Glomerular endothelial cell (primary cell): ENCODE measurements at regions not wholly inside any gene's neighbourhood (a gene's known extent, or its start where the extent isn't known, plus 50 kb on each side); places are given as distances from the start of the nearest gene placed in this dataset.

Experiments
- DNase-seq: peaks from one replicate; pipeline ENCODE4 v3.0.0-alpha.2; 2011; ENCODE audit warnings: low read depth, low spot score; ENCODE audit errors: extremely low read depth

DNA sequence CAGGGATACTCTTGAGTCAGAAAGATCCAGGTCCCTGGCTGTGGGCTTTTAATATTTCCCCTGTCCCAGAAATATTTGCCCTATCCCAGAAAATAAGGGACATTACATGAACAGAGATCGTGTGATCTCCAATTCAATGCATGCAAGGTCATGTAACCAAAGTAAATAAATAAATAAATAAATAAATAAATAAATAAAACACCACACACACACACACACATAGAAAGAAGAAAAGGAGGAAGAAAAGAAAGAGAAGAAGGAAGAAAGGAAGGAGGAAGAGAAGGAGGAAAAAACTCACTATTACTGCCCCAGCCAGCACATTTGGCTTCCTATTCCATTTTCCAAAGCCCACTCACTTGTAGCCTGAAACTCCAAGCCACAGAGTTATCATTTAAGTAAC is 117.9 kb upstream of the CFAP20DC start:
- no peak for DNase-seq

DNA sequence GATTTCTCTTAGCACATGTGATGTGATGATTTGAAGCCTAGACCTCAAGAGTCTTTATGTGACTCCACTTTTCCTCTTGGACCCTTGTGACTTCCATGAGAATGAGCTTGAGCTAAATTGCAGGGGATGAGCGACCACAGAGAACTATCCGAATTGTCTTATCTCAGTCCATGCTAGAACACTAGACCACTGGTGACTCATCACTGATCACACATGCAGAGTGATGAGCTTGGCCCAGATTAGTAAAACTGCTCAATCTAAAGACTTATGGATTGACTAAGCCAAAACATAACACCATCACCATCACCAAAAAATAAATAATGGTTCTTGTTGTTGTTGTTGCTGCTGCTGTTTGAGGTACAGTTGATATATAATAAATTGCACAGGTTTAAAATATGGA is 114.1 kb upstream of the CFAP20DC start:
- DNase-seq = no peak

DNA sequence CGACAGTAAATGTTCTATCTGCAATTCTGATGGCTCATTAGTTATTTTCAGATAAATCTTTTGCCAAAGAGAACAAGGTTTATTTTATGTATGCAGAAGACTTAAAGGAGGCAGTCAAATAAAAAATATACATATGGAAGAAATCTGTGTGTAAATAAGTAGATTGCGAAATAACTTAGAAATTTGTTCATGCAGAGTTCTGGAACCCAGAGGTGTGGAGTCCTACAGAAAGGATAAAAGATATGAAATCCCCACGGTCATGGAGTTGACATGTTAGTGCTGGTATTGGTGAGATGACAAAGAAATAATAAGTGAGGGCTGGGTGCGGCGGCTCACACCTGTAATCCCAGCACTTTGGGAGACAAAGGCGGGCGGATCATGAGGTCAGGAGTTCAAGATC is 111.2 kb upstream of the CFAP20DC start:
- no peak for DNase-seq

DNA sequence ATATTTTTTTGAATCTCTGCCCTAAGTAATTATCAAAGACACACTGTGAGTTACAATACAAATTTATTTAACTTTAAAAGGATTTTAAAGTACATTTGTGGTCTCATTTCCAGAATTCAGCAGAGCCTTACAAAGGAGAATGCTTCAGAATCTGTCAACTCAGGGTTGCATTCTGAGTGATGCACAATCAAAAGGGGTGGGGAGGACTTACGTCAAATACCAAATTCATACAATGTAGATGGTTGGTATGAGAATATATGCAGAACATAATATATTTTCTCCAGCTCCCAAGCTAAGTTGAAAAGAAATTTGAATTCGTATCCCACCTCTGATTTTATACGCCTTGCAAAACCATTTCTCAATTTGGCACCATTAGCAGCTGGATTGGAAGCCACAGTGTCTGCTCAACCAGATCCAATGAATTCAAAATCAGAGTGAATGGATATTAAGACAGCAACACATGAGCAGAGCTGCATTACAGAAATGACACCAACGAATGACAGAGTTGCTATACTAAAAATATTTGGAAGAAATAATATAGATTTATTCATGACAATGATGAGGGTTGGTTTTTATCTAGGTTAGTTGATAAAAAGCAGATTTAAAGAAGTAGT is 110.4 kb upstream of the CFAP20DC start:
- DNase-seq = no peak

DNA sequence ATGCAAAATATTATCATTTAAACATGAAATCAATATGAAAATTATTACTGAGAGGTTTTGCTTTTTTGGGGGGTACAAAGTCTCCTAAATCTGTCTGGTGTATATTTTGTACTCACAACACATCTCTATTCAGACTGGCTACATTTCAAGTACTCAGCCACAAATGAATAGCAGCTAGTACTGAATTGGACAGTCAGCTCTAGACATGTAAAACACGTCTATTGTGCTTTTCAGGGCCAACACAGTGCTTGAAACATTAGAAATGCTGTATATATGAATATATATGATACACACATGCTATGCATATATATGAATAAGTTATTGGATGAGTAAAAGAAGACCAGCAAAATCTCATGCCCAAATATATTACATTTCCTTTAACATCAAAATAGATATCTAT is 103.8 kb upstream of the CFAP20DC start:
- DNase-seq = no peak

DNA sequence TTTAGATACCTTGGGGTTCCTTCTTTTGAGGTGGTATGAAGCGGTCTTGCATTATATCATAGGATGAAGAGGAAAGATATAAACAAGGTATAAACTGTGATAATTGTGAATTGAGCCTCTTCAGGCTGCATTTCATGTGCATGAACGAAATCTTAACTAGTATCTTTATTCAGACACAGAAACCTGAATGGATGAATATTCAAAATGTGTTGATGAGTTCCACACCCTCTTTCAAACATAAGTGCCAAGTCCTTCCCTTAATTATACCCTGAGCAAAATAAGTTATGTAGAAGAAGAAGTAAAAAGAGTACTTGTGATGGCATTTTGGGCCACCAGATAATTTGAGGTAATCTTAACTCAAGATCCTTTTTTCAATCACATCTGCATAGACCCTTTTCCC is 103.1 kb upstream of the CFAP20DC start:
- DNase-seq = no peak

DNA sequence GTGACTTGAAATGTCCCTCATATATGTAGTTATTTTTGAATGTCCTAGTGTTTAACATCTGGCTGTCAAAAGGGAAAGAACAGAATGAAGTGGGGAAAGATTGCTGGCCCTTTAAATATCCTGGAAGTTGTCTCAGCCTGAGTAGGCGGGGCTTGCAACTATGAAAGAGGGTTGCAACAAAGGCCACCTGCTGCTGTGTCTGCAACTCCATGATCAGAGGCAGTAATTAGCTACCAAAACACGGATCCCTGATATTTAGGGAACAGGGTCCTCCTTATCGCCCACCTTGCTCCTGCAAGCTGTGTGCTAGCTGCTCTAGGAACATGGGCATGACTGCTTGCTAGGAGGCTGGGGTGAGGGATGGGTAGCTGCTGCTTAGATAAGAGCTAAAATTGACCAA is 100.2 kb upstream of the CFAP20DC start:
- DNase-seq = no peak

DNA sequence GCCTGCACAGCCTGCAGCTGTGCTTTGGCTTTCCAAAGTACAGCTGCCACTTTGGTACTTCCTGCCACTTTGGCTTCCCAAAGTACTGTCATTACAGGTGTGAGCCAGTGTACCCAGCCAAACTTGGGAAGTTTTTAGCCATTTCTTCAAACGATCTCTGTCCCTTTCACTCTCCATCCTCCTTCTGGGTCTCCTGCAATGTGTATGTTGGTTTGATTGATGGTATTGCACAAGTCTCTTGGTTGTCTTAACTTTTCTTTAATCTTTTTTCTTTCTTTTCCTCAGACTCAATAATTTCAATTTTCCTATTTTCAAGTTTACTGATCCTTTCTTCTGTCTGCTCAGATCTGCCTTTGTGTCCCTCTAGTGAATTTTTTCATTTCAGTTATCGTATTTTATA is 99.3 kb upstream of the CFAP20DC start:
- DNase-seq = no peak

DNA sequence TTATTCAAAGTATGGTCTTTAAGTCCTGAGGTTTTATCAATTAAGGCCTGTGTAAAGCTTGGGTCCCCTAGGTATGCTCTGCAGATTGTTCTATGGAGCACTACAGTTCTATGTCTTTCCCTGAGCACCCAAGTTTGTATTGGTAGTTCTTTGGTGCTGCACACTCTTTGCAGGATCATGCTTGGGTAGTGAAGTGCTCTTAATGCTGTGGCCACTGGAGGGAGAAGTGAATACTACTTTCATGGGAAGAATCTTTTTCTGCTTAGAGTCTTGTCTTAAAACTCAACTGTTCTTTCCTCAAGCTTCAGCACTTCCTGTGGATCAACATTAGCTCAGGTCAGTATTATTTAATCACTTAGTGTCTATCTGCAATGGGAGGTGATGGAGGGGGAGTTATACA is 93.6 kb upstream of the CFAP20DC start:
- DNase-seq = no peak

DNA sequence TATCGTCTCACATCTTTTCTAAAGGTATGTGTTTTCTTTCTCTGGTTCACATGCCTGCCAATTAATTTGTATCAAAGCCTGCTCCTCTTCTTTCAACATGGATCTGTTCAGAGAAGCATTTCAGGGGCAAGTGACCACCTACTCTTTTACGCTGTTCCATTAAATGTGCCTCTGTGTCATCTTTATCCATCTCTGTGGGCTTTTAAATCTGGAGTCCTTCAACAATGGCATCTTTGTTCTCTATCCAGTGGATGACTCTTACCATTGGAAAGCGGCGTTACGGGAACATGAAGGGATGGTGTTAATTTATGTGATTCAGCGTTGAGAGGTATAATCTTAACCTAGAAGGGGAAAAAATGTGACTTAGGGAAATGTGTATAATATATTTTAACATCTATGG is 92.7 kb upstream of the CFAP20DC start:
- no peak for DNase-seq

DNA sequence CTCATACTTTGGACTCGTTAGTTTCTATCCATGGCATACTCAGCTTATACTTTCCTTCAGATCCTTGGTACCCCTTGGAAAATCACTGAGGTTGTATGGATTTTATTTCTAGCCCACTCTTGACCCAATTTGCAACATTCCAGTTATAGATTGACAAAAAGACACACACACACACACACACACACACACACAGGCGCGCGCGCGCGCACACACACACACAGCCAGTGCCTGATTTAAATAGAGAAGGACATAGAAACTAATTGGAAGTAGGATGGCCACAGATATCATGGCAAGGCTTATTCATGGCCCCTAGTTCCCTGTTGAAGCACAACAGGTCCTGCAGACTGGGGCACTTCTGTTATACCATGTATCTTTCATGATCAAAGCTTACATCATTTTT is 89.1 kb upstream of the CFAP20DC start:
- DNase-seq = no peak

DNA sequence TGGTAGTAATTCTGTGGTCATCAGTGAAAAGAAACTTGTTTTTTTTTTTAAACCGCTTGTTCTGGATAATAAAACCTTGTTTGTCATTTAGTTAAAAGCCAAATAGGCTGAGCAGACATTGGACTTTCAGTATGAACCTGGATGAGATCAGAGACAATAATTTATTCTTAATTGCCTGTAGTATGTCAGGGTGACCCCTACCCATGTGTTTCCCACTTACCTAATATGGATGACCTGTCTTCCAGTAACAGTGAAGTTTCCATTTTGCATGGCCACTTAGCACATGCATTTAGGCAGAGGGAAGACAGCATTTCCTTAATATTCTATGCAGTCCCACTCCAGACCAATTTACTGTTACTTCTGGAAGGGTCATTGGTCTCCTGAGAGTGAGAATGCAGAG is 87.6 kb upstream of the CFAP20DC start:
- no peak for DNase-seq

DNA sequence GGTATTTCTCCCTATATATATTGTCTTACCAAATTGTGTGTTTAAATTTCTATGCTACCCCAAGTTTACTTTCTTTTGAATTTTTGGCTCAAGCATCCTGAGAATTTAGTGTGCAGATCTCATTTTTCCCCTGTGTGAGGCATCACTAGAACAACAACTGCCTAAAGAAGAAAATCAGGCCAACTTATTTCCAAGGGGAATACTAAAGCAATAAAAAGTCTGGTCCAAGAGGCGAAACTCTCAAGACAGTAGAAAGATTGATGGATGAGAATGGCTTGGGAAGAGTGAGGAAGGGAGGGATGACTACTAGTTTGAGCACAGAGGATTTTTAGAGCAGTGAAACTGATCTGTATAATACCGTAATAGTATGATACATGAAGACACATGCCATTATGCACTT is 86.3 kb upstream of the CFAP20DC start:
- no peak for DNase-seq

DNA sequence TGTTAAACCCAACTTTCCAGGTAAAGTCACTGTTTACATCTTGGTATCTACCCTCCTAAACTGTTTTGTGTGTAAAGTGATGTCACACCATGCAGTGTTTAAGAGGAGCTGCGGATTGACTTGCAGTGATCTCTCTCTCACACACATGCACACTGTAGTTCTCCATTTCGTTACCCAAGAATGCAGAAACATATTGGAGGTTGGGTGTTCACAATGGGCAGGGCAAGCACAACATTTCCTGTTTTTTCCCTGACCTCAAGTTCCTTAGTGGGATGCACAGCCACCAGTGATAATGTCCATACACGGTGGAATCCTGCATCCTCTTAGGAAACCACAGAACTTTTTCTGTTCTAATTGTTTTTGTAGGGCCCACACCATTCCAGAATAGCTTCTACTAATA is 85.3 kb upstream of the CFAP20DC start:
- no peak for DNase-seq

DNA sequence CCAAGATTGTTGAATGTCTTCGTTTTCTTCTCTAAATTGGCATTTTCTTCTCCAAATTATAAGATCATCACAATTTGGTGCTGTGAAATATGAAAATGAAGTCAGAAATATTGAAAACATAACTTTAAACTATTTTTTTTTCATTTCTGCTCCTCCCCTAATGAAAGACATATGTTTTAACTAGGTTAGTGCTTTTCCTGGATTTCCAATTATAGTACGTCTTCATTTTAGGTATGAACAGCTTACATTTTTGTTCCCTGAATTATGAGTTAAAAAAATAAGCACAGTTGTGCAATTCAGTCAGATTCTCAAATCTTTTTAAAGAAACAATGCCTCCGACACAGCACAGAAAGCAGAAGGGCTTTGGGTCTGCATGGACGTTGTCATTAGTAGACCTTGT is 83.5 kb upstream of the CFAP20DC start:
- no peak for DNase-seq

DNA sequence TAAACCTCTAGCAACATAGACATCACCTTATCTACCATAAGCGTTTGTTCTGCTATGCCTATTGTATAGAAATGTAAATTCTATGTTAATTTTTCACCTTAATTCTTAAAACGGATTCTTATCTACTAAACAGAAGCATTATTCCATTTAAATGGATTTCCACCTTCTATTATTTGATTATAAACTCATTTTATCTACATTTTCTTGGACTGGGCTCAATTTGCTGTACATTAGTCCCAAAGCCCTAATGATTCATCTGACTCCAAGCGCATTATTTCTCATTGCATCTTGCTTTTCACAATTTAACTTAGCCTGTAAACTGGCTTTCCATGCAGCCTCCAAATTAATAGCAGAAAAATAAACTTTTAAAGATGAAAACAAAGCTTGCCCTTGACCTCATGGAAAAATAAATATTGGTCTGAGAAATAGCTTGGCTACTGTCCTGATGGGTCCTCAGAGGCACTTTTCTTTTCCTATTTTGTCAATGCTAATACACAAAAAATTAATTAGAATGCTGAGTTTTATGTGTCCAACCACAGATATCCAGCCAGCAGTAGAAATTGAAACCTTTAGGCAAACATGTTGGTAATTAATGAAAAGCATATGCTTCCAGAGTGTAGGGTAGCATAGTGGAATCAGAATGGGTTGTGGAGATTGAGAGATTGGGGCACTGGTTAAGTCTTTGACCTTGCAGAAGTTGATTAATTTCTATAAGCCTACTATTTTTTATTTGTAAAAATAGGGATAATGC is 81.4 kb upstream of the CFAP20DC start:
- no peak for DNase-seq

DNA sequence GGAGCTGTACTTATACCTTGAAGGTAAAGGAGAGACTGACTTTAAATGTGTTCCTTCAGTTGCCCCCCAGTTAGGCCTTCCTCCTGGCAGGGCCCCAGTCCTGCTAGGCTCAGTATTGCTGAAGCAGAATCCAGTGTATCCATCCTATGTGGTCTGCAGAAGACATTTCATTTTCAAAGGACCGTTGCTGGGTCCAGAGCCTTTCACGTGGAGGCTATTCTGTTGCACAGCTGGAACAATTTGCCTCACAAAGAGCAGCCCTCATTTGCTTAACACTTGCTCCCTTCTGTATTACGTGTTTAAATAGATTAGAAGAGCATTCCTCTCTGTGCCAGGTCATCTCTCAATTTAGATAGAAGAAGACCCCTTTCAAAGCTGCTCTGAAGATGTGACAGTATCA is 78.9 kb upstream of the CFAP20DC start:
- no peak for DNase-seq

DNA sequence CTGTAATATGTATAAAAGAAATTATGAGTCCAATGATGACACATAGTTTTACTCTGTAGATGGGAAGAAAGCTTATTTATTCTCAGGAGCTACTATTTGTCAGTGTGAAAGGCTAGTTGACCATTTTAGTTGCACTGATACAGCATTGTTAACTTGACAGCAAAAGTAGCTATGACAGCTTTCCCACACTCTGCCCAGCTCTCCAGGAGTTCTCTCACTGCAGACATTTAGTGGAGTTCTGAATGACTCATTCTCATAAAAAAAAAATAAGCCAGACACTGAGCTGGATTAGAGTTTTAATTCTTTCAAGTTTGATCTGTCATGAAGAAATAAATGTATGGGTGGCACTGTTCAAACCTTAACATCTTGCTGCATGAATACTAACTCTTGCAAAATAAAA is 77.2 kb upstream of the CFAP20DC start:
- DNase-seq = no peak

DNA sequence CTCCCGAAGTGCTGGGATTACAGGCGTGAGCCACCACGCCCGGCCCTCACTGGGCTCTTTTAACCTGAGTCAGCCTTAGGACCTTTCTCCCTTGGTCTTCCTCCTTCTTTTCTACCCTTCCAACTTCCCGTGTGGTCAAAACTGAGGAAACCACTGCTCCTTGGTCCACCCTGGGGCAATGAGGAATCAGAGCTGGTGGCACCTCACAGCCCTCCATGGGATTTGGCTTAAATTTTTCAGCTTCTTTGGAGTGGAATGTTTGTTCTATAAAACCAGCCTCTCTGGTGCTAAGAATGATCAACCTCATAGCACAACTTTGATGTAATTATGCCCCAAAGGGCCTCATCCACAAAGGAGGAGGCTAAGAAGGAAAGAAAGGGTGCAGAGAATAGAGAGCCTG is 76.6 kb upstream of the CFAP20DC start:
- DNase-seq = no peak

DNA sequence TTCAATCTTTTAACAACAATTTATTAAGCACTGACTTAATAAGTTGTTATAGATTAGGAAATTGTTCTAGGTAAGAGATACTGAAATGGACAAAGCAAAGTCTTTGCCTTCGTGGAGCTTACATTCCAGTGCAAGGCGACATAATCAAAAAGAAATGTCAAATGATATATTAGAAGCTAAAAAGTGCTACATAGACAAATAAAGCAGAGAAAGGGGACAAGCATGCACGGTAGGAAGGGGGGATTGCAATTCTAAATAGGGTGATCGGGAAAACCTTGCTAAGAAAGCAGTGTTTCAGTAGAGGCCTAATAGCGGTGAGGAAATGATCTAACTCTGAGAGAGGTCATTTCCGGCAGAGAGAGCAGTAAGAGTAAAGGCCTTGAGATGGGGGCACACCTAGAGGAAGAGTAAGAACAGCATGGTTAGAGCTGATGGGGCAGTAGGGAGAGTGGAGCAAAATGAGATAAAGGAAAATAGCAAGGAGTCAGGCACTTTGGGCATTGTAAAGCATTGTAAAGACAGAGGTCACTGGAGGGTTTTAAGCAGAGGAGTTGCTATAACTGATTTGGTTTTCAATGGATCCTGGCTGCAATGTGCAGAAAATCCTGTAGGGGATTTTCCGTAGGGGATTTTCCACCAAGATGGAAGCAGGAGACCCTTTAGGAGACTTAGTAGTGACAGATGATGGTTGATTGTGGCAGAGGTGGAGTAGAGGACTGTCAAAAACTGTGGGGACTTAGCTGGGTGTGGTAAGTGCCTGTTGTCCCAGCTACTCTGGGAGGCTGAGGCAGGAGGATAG is 71.7 kb upstream of the CFAP20DC start:
- DNase-seq = no peak

DNA sequence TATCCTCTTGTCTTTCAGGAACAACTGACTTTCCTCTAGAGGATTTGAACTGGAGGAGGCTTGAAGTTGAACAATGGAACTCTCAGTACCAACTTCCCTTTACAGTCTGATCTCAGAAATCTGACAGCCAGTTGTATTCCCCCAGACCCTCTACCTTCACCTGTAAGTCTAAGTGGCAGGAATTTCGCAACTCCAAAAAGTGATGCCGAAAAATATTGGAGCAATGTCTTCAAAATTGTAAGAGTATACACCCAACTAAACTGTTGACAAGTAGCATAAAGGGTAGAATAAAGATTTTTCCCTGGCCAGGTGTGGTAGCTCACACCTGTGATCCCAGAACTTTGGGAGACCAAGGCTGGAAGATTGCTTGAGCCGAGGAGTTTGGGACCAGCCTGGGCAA is 69.1 kb upstream of the CFAP20DC start:
- DNase-seq = no peak

DNA sequence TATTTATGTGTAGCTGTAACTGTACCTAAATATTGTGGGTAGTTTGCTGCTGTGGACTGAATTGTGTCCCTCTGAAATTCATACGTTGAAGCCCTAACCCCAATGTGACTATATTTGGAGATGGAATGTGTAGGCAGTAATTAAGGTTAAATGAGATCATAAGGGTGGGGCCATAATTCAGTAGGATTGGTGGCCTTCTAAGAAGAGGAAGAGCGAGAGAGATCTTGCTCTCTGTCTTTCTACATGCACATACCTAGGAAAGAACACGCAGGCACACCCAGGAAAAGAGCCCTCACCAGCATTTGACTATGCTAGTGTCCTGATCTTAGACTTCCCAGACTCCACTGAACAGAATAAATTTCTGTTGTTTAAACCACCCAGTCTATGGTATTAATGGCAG is 67.6 kb upstream of the CFAP20DC start:
- DNase-seq = no peak
